GM11168 (cell line): ENCODE measurements at regions not wholly inside any gene's neighbourhood (a gene's known extent, or its start where the extent isn't known, plus 50 kb on each side); places are given as distances from the start of the nearest gene placed in this dataset.
"Not testable (repeated sequence)": the region's sequence is repeated elsewhere in the genome, so short reads cannot be mapped to it uniquely, and the experiment has no call there.

Source experiments
- in situ Hi-C: fragments of 300-500 bp; cut with MboI; formaldehyde crosslinking; loops from one replicate; pipeline ENCODE4 v1.12.0; 2022; ENCODE audit warnings: low sequenced_read_pairs; ENCODE audit not compliant: unreplicated experiment

DNA sequence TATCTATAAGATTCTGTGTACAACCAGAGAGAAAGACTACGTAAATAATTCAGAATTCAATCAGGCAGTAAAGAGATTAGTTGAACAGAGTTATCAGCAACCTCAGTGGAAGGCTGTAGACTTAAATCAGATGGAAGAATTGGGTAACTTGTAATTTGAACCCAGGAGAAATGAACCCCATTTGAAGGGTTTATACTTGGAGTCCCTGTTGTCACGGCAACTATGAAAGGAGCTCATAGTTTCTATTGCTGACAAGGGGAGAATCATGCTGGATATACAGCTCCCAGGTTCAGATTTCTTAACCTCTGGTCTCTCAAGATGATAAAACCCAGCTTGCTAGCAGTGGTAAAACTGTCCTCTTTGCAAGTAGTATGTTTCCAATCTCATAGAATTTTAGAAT is 54.4 kb upstream of the BMP4 start:
- in situ Hi-C loops, result no loop called here

DNA sequence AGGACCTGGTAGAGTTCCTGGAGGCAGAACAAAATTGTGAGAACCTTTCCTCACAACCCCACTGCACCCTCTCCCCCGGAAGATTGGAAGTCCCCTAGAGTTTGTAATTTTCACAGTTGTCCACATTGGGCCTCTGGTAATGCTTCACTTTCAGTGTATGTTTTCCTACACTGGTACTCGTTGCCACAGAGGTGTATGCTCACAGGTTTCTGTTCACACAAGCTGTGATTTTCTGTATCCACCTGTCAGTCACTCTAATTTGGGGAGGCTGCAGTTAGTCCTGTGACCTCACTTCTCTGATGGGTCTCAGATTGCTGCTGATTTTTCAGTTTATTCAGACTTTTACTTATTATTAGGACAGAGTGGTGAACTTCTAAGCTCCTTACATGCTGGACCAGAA is 66.4 kb upstream of the BMP4 start:
- in situ Hi-C loops, result no loop called here

DNA sequence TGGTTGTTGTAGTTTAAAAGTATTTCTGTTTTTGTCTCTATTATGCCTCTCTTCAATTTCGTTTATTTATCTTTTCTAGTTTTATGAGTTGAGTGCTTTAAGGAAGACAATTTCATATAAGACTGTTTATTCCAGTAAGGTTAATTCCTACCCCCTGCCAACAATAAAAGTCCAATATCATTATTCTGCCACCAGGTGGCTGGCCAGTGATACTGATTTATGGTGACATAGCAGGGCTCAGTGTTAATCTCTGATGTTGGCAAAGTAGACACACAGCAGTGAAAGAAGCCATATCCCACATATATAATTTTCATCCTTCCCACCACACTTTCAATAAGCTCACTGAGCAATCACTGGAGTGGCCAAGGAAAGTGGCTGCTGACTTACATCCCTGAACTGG is 69.0 kb upstream of the BMP4 start:
- in situ Hi-C loops, result no loop called here

DNA sequence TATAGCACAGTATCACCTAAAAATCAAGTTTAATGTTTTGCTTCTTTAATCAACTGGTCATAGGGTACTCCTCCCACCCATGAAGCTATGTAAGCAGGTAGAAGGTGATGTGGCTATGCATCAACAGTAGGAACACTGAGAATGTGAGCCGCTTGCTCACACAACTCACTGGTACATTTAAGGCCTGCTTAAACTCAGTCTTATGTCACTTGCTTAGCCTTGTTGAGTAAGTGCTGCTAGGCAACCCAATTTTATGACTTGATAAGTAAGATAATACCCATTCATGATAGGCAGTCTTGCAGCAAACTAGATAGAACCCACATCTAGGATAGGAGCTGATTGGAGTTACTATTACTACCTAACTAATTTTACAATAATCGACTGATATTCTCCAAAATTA is 70.0 kb upstream of the BMP4 start:
- in situ Hi-C loops, result no loop called here

DNA sequence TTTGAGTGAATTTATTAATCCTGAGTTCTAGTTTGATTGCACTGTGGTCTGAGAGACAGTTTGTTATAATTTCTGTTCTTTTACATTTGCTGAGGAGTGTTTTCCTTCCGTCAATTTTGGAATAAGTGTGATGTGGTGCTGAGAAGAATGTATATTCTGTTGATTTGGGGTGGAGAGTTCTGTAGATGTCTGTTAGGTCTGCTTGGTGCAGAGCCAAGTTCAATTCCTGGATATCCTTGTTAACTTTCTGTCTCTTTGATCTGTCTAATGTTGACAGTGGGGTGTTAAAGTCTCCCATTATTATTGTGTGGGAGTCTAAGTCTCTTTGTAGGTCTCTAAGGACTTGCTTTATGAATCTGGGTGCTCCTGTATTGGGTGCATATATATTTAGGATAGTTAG is 74.4 kb upstream of the BMP4 start:
- in situ Hi-C loops, result not testable (repeated sequence)

DNA sequence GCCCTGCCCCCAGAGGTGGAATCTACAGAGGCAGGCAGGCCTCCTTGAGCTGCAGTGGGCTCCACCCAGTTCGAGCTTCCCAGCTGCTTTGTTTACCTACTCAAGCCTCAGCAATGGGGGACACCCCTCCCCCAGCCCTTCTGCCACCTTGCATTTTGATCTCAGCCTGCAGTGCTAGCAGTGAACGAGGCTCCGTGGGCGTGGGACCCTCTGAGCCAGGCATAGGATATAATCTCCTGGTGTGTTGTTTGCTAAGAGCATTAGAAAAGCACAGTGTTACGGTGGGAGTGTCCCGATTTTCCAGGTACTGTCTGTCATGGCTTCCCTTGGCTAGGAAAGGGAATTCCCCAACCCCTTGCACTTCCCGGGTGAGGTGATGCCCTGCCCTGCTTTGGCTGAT is 76.7 kb upstream of the BMP4 start:
- in situ Hi-C loops, result not testable (repeated sequence)

DNA sequence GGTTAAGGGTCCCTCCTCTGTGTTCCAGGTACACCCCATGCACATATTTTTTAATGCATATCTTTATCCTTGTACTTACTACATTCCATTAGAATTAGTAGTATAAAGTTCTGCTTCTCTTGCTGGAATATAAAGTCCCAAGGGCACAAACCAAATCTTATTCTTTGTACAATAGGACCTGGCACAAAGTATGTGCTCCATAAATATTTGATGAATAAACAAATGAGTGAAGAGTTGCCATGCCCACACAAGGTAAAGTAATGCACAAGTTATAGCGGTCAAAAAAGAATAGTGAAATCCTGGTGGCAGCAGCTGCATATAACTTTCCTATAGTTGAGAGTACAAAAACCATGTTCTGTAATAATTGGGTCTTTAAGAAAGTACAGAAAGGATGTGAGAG is 82.1 kb upstream of the BMP4 start:
- in situ Hi-C loops, result no loop called here

DNA sequence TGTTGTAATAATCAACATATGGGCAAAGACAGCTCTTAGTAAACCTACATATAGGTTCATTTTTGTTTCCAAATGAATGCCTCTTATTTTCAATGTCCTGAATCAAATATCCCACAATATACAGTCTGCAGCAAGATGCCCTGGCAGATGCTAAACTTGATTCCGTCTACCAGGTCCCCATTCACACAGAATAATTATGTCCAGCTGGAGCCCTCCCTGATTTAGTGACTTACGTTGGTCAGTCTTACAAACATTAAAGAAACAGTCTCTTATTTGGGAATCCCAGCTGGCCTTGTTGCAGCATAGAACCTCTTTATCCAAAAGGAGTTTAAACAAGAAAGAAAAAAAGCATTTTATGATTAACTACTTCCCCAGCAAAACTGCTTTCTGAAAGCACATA is 82.7 kb upstream of the BMP4 start:
- in situ Hi-C loops, result no loop called here

DNA sequence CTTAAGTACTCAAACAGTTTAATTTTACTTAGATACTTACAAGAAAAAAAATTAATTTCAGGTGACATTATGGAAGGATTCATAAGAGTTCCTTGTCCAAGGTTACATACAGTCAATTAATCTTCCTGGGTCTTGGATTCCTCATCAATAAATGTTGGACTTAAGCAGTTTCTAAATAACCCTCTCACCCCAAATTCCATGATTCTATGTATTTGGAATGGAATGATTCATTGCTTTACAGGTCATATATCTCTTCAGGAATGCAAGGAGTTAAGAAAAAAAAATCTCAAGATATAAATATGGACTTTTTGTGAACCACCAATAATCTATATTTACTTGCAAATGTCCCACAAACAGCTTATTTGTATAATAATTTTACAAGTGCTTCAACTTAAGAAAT is 84.2 kb upstream of the BMP4 start:
- in situ Hi-C loops, result no loop called here

DNA sequence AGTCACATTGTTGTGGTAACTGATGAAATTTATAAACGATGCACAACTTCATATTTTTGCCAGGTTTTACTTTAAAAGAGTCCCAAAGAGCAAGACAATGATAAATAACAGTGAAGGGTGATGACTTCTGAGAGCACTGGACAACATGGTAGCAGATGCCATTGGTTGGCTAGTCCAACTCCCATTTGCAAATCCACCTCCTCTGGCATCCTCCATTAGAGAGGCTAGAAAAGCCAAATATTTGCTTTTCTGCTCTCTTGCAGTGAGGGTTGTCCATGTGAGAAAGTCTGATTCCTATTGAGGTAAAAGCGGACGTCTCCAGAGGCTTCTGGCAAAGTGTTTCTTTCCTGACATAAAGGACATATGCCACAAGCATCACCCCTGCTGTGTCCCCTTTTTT is 89.6 kb upstream of the BMP4 start:
- in situ Hi-C loops, result no loop called here

DNA sequence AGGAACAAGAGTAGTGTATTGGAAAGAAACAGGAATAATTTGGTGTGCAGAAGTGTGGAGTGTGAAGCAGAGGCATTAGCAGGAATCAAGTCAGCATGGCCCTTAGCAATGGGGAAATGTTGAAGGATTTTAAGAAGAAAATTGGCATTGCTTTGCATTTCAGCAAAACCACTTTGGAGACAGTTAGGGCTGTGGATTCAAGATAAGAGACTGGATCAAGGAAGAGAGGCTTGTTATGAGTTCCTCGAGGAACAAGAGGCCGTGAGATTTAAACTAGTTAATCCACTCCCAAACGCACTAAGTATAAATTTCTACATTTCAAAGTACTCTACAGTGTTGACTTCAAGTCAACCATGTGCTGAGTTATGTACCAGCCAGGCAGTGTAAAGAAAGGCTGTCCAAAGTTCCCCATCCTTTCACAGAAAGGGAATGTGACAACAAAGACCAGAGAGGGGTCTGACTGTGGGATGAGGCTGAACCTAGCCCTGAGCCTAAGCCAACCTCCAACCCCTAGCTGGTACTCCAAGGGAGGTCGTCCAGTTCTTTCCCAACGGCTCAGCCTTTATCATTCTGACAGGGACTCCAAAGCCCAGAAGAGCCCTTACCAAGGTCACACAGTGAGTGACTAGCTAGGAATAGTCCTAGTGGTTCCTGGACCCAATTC is 91.2 kb upstream of the BMP4 start:
- in situ Hi-C loops, result no loop called here

DNA sequence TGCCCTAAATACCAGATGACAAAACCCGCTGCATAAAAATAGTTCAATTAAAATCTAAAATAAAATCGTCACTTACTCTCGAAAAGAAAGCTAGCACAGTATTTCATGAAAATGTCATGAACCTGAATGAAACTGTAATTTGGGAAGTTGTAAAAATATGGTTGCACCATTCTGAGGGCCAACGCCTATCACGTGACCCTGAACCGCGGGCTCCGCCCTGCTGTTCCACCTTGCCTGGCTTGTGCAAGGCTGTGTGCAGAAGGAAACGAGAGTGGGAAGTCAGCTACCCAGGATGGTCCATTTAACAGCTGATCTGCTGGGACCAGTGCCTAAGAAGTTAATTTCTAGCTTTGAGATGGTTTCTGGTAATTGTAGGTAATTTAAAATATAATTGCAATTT is 91.7 kb upstream of the BMP4 start:
- in situ Hi-C loops, result no loop called here

DNA sequence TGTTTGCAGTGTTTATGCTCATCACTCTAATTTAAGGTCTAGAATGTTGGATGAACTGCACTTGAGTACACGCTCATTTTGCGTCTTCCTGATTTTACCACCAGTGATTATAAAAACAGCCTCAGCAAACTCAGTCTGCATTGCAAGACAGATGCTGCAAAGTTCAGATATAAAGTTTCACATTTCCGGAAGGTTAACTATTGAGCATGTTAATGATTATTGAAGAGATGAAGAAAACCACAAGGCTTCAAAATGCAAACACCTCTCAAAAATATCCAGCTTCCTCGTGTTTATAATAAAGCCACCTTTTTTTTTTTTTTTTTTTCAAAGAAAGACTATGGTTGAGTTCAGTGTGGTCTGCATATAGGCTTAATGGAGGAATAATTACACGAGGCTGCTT is 92.1 kb upstream of the BMP4 start:
- in situ Hi-C loops, result no loop called here

DNA sequence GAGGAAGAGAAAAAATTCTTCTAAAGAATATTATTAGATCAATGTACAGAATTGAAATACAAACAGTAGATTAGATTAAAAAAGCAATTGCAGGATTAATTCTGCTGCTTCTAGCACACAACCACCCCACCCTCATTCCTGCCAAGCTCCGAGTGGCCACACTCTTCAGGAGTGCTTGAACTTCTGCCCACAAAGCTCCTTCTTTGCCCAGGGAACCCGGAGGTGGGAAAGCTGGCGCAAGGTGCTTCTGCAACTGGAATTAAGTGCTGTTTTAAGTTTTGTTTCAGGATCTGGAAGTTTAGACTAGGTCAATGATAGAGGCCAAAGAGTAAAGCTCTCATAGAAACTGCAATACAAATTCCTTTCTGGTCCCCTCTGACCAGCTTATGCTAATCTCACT is 94.1 kb upstream of the BMP4 start:
- in situ Hi-C loops, result no loop called here

DNA sequence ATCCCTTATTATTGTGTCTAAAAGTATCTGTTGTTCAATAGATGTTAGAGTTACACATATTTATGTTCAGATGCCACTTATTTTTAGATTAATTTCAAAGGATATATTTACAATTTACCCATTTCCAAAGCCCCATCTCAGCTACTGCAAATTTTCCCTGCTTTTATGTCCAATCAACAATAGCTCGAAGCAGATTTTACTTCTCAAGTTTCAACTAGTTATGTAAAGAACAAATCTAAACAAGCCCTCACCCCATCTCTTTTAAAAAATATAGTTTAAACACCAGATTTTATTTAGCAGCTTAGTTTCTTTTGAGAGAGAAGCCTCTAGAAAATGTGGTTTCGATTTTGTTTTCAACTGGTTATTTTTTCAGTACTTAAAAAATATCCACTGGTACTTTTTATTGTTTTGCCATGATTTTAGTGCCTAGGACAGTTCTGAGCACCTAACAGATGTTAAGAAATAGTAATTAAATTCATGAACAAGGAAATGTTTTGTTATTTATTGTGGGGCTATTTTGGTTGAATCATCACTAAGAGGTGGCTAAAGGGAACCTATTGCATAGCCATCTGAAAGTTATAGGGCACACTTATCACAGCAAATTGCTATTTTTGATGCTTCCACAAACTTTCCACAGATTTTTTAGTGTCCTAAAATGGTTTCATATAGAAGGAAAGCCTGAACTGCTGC is 96.2 kb upstream of the BMP4 start:
- in situ Hi-C loops, result no loop called here

DNA sequence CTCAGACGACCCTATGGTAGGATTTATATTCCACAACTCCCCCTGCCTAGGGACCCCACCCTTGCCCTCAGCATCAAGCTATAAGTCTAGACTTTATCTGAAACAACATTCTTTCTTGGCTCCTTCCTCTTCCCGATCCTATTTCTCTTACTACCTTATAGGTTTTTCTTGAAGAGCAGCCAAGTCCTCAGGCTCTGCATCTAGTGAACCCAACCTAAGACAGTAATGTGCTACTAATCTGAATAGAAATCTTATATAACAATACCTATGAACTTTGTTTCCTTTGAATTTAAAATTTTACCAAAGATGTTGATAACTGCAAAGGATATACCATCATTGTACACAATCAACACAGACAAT is 96.7 kb upstream of the BMP4 start:
- in situ Hi-C loops, result no loop called here

DNA sequence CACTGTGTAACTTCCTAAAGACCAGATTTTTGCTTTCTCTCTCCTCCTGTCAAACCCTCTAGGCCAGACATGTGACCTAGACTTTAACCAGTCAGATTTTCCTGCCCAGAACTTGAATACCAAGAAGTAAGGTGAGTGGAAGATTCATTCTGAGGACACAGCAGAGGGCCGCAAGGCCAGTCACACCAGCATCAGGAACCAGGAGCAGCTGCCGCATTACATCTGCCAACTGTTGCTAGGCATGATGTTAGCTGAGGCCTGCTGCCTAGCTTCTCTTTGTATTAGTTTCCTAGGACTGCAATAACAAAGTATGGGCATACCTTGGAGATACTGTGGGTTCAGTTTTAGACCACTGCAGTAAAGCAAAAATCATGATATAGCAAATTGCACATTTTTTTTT is 101.9 kb upstream of the BMP4 start:
- in situ Hi-C loops, result no loop called here

DNA sequence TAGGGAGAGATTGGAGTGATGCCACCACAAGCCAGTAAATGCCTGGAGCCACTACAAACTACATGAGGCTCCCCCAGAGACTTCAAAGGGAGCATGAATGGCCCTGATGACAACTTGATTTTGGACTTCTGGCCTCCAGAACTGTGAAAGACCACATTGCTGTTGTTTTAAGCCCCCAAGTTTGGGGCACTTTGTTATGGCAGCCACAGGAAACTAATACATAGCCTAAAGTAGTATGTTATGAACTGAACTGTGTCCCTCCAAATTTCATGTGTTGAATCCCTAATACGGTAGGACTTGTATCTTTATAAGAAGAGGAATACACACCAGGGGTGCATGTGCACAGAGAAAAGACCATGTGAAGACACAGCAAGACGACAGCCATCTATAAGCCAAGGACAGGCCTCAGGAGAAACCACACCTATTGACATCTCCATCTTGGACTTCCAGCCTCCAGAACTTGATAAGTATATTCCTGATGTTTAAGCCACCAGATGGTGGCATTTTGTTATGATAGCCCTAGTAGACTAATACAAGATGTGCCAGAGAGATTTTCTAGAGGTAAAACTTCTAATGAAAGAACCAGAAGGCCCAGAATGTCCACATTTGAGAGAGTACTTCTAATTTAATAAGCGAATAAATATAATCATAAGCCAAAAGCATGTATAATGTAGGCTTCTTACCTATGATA is 127.1 kb upstream of the BMP4 start:
- in situ Hi-C loops, result no loop called here

DNA sequence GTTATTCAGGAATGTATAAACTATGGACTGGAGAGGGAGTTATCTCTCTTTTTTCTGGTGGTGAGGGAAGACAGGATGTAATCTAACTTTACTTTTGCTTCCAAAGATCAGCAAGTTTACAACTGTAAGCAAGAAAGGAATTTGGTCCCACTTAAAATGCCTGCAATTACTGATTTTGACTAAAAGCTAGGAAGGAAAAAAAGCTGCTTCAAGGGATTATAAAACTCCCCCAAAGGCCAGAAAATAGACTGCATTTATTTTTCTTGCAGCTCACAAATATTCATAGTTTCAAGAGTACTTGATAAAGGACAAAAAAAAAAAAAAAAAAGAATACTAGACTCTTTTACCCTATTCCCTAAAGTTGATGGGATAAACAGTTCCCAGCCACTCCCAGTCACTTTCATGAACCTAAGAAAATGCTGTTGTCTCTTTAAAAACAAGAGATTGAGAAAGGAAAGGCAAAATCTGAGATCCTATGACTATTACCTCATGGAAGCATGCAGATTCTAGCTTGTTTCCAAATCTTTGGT is 128.7 kb upstream of the BMP4 start:
- in situ Hi-C loops, result no loop called here

DNA sequence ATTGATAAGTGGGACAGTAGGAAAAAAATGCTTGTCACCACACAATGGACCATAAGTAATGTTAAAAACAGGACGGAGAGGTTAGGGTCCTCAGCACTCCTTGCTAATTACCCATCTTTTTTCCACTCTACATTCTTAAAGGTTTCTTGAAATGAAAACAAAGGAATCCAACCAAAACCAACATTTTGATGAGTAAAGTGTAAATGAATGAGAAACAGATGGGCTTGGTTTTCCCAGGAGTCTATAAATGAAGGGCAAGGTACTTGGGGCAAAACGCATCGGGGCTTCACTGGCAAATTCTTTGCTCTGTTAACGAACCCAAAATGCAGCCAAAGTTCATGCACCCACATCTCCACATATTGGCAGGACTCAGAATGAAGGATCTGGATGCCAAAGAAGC is 129.2 kb upstream of the BMP4 start:
- in situ Hi-C loops, result no loop called here

DNA sequence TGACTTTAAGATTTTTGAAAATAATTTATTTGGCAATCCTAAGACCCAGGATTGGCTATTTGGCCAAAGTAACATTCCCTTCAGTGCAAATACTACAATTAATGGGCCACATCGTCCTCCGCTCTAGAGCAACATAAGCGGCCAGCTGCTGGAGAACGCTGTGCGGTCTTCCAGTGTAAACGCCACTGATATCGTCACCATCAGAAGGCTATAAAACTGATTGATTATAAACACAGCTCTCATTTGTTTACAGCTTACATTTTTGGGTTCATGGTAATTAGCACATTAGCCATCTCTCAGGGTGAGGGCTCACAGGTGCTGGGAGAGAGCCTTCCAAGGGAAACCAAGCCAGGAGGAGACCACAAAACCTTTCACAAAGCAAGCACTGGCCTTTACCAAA is 130.1 kb upstream of the BMP4 start:
- in situ Hi-C loops, result no loop called here

DNA sequence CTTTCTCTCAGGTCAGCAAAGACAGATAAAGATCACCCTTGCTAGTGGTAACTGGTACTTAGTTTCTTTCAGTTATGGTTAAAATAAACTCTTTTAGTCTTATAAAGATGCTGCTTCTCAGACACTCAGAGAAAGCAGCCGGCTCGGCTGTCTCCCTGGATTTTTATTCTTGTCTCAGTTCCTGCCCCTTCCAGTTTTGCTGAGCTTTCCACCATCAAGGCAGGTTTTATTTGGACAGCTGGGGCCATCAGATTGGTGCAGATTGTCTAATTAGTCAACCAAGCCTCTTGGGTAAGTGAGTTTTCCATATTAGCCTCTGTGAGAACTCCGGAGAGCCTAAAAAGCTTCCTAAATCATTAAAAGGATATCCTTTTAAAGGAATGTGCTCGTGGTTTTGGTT is 130.8 kb upstream of the BMP4 start:
- in situ Hi-C loops, result no loop called here
